ENCODE measurements at regions not wholly inside any gene's neighbourhood (a gene's known extent, or its start where the extent isn't known, plus 50 kb on each side); places are given as distances from the start of the nearest gene placed in this dataset.

DNA sequence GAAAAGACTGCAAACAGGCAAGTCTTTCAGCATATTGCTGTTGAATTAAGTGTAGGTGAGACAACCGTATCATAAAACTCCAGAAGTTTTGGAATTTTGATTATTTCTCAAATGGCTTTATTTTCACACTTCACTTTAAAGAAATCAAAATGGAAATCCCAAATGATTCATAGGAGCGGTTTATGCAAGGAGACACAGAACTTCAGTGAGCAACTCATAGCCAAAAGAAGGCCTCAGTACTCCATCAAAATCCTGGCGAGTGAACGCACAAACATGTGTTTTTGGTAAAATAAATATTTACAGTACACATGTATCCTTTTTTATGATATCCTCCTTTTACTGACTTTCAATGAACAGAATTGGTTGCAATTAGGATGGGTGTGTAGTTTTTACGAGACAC, 140.4 kb upstream of the APCDD1 start:
- Histone ChIP-seq H3K4me2 (ENCODE audit: control insufficient read depth, extremely low read depth, insufficient read depth, low read depth, low read length) (no peak overlapping the region), H3K36me3 (ENCODE audit: control insufficient read depth in 2 of 2, extremely low read depth in 1 of 2, insufficient read depth in 2 of 2, low read length in 2 of 2) (no peaks in the 10 kb centered on the region), H3K27me3 (ENCODE audit: control insufficient read depth, extremely low read depth, insufficient read depth, low read length) (no peaks in the 10 kb centered on the region), H3K4me1 (ENCODE audit: control insufficient read depth, extremely low read depth, insufficient read depth, low read length) (no peaks in the 10 kb centered on the region), H3K9ac (ENCODE audit: control insufficient read depth, extremely low read depth, insufficient read depth, low read length) (no peak overlapping the region), H3K9me1 (ENCODE audit: control insufficient read depth, extremely low read depth, insufficient read depth, low read length) (no peaks in the 10 kb centered on the region), H3K79me2 (ENCODE audit: control insufficient read depth, insufficient read depth, low read length) (no peaks in the 10 kb centered on the region), H3K9me3 (ENCODE audit: control insufficient read depth, low read depth, low read length) (no peaks in the 10 kb centered on the region), H3K27ac (ENCODE audit: control insufficient read depth, insufficient read depth, low read length) (no peak overlapping the region), H3K4me3 (ENCODE audit: control insufficient read depth in 2 of 3, extremely low read depth in 1 of 3, insufficient read depth in 2 of 3, low read depth in 1 of 3, low read length in 3 of 3) (no peak overlapping the region), H2AFZ (ENCODE audit: control insufficient read depth, low read length) (no peak overlapping the region), H4K20me1 (ENCODE audit: control insufficient read depth, extremely low read depth, insufficient read depth, low read length) (no peaks in the 10 kb centered on the region)
- dilution Hi-C loops (cut with MboI; ENCODE audit: extremely low pct_ligation_motif_present, low sequenced_read_pairs): no loop called here
- no peak for DNase-seq (ENCODE audit: low read depth, low spot score)
- no peak for FAIRE-seq
- TF ChIP-seq, protein P1, sequence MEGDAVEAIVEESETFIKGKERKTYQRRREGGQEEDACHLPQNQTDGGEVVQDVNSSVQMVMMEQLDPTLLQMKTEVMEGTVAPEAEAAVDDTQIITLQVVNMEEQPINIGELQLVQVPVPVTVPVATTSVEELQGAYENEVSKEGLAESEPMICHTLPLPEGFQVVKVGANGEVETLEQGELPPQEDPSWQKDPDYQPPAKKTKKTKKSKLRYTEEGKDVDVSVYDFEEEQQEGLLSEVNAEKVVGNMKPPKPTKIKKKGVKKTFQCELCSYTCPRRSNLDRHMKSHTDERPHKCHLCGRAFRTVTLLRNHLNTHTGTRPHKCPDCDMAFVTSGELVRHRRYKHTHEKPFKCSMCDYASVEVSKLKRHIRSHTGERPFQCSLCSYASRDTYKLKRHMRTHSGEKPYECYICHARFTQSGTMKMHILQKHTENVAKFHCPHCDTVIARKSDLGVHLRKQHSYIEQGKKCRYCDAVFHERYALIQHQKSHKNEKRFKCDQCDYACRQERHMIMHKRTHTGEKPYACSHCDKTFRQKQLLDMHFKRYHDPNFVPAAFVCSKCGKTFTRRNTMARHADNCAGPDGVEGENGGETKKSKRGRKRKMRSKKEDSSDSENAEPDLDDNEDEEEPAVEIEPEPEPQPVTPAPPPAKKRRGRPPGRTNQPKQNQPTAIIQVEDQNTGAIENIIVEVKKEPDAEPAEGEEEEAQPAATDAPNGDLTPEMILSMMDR (optimal IDR thresholded peaks at IDR 0.05 in 1 of 3, IDR thresholded peaks at IDR 0.05 in 1 of 3, conservative IDR thresholded peaks at IDR 0.05 in 1 of 3; ENCODE audit: extremely low read depth in 1 of 3, insufficient read depth in 2 of 3, low read length in 3 of 3): no peak
- TF ChIP-seq EZH2 (IDR thresholded peaks at IDR 0.05; ENCODE audit: low read length): no peak

DNA sequence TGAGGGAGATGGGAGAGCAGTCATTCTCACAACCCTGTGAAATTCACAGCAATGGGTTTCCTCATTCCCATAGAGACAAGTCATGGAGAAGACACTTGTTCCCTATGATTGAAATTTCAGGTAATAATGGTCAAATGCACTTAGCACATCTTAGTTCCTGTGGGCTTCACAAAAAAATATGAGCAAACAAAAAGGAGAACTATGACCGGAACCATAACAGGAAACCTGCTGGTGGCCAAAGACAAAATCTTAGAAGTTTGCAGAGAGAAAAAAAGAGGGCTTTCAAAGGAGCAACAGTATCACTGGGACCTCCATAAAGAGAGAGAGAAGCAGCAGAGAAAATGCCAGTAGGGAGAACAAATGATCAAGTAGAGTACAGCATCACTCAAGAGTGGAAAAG, 138.9 kb upstream of the APCDD1 start:
- Histone ChIP-seq H3K79me2 (ENCODE audit: control insufficient read depth, insufficient read depth, low read length) (no peaks in the 10 kb centered on the region), H3K9me1 (ENCODE audit: control insufficient read depth, extremely low read depth, insufficient read depth, low read length) (no peaks in the 10 kb centered on the region), H2AFZ (ENCODE audit: control insufficient read depth, low read length) (no peak overlapping the region), H3K36me3 (ENCODE audit: control insufficient read depth in 2 of 2, extremely low read depth in 1 of 2, insufficient read depth in 2 of 2, low read length in 2 of 2) (no peaks in the 10 kb centered on the region), H3K9me3 (ENCODE audit: control insufficient read depth, low read depth, low read length) (no peaks in the 10 kb centered on the region), H3K4me2 (ENCODE audit: control insufficient read depth, extremely low read depth, insufficient read depth, low read depth, low read length) (no peak overlapping the region), H3K4me3 (ENCODE audit: control insufficient read depth in 2 of 3, extremely low read depth in 1 of 3, insufficient read depth in 2 of 3, low read depth in 1 of 3, low read length in 3 of 3) (no peak overlapping the region), H3K27ac (ENCODE audit: control insufficient read depth, insufficient read depth, low read length) (no peak overlapping the region), H3K9ac (ENCODE audit: control insufficient read depth, extremely low read depth, insufficient read depth, low read length) (no peak overlapping the region), H3K27me3 (ENCODE audit: control insufficient read depth, extremely low read depth, insufficient read depth, low read length) (no peaks in the 10 kb centered on the region), H3K4me1 (ENCODE audit: control insufficient read depth, extremely low read depth, insufficient read depth, low read length) (no peaks in the 10 kb centered on the region), H4K20me1 (ENCODE audit: control insufficient read depth, extremely low read depth, insufficient read depth, low read length) (no peaks in the 10 kb centered on the region)
- FAIRE-seq: no peak
- no peak for TF ChIP-seq EZH2 (IDR thresholded peaks at IDR 0.05; ENCODE audit: low read length)
- TF ChIP-seq, protein P1 (optimal IDR thresholded peaks at IDR 0.05 in 1 of 3, IDR thresholded peaks at IDR 0.05 in 1 of 3, conservative IDR thresholded peaks at IDR 0.05 in 1 of 3; ENCODE audit: extremely low read depth in 1 of 3, insufficient read depth in 2 of 3, low read length in 3 of 3): no peak
- no peak for DNase-seq (ENCODE audit: low read depth, low spot score)
- dilution Hi-C loops (cut with MboI; ENCODE audit: extremely low pct_ligation_motif_present, low sequenced_read_pairs): no loop called here

All from keratinocyte (primary cell).